ENCODE measurements at regions not wholly inside any gene's neighbourhood (a gene's known extent, or its start where the extent isn't known, plus 50 kb on each side); places are given as distances from the start of the nearest gene placed in this dataset.
"Not testable (repeated sequence)": the region's sequence is repeated elsewhere in the genome, so short reads cannot be mapped to it uniquely, and the experiment has no call there.

DNA sequence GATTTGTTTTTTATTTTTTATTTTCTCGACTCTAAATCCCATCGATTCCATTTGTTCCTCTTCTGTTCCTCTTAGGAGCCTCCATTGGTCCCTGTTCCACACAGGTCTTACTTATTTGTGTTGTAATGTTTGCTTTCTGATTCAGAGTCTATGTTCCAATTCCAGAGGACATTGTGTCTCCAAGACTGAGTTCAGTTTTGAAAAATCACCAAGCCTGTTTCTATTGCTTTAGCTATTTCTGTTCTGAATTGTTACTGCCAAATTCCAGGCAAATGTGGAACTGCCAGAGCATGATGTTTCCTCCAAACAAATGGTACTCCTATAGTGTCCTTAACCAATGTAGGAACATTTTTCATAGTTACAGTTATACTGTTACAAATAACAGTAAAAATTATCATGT is 270.9 kb upstream of the SPTLC3 start:
- no peak for DNase-seq (ENCODE audit: low read depth)

DNA sequence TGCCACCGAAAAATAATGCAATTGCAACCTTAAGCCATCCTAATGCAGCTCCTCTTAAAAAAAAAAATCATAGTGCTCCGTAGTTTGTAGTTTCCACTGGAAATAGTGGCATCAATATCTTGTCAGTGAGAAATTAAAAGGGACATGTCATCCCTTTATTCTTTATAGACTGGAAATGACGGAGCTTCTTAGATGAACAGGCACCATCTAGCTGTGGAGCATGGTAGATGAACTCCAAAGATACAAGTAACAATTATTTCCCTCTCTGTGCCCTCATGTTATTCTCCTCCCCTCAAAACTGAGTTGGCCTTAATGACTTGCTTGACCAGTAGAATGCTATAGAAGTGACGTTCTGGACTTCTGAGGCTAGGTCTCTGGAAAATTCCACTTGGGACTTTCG is 268.1 kb upstream of the SPTLC3 start:
- DNase-seq (ENCODE audit: low read depth), result no peak

GRCh38 chr20:12744037-12744436 is 264.7 kb upstream of the SPTLC3 start:
- no peak for DNase-seq (ENCODE audit: low read depth)

GRCh38 chr20:12748359-12748994 is 260.3 kb upstream of the SPTLC3 start:
- no peak for DNase-seq (ENCODE audit: low read depth)

- DNase-seq (ENCODE audit: low read depth), result no peak
Measured at GRCh38 chr20:12750221-12750620, 258.6 kb upstream of the SPTLC3 start.

GRCh38 chr20:12752900-12753693 is 255.7 kb upstream of the SPTLC3 start:
- DNase-seq (ENCODE audit: low read depth), result not testable (repeated sequence)

DNA sequence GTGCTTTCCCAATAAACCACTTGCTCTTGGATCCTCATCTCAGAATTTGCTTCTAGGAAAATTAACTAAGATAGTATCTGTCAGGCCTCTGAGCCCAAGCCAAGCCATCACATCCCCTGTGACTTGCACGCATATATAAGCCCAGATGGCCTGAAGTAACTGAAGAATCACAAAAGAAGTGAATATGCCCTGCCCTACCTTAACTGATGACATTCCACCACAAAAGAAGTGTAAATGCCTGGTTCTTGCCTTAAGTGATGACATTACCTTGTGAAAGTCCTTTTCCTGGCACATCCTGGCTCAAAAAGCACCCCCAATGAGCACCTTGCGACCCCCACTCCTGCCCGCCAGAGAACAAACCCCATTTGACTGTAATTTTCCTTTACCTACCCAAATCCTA is 255.0 kb upstream of the SPTLC3 start:
- DNase-seq (ENCODE audit: low read depth), result not testable (repeated sequence)

DNA sequence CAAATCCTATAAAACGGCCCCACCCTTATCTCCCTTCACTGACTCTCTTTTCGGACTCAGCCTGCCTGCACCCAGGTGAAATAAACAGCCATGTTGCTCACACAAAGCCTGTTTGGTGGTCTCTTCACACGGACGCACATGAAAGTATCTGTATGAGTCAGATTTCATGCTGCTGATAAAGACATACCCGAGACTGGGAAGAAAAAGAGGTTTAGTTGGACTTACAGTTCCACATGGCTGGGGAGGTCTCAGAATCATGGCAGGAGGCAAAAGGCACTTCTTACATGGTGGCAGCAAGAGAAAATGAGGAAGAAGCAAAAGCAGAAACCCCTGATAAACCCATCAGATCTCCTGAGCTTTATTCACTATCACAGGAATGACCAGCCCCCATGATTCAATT is 249.3 kb upstream of the SPTLC3 start:
- not testable (repeated sequence) for DNase-seq (ENCODE audit: low read depth)

DNA sequence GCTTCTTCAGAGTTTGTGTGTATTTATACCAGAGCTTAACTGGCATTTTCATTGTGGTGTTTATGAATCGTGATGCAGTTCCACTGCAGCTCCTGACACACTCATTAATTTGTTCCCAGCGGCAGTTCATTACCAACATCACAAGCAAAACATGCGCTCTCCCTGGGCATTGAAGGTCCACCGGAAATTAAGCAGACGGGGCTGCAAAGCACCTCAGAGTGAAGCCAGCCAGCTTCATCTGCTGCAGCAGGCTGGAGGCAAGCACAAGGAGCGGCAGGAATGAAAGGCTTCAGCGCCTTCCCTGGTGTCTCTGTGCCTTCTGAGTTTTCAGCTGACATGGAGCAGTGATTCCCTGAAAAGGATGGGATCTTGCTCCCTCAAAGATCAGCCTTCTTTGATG is 246.0 kb upstream of the SPTLC3 start:
- DNase-seq (ENCODE audit: low read depth), result no peak

DNA sequence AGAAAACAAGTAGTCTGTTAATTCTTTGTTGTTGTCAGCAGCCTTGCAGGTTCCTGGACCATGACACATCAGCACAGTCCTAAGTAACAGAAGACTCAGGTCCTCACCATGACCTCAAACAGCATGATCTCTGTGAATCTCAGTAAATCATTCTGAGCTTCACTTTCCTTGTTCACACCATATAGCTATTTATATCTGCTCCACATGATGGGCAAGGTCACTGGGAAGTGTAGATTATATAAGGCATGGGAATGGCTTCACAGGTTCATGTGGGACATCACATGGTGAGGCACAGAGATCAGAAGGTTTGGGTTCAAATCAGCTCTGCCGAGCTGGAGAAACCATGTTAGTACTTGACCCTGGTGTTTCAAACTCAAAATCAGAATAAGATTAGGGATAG is 245.4 kb upstream of the SPTLC3 start:
- no peak for DNase-seq (ENCODE audit: low read depth)

- no peak for DNase-seq (ENCODE audit: low read depth)
Measured at GRCh38 chr20:12764053-12764452, 244.7 kb upstream of the SPTLC3 start.

GRCh38 chr20:12764851-12765250 is 243.9 kb upstream of the SPTLC3 start:
- no peak for DNase-seq (ENCODE audit: low read depth)

DNA sequence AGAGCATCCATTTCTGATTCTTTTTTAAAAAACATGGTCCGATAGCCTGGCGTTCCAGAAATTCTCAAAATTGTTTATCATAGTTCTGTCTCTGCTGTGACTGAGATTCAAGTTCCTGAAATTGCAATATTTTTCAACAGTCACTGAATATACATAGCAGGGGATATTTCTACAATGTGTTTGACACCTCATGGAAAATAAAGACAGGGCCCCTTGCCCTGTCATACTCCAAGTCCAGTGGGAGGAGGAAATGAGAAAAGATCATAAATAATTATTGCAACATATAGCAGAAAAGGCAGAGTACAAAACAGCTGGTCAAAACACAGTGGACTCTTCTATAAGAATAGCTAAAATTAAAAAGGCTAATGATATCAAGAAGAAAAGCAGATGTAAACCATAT is 234.8 kb upstream of the SPTLC3 start:
- no peak for DNase-seq (ENCODE audit: low read depth)

DNA sequence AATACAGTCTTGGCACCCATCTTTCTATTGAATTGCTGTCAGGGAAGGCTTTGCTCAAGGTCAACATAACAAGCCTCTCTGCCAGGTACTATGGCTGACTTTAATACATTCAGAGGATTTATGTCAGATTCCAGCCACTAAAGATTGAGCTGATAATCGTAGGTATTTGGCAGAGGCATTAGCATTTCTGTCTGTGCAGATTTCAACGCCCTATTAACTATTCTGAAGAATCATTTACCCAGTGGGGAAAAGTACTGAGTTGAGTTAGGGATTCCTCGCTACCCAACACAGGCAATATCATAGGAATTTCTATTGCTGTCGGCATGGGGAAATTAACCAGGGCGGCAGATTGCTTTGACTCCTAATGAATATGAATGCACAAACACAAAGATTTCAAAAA is 233.7 kb upstream of the SPTLC3 start:
- no peak for DNase-seq (ENCODE audit: low read depth)

DNA sequence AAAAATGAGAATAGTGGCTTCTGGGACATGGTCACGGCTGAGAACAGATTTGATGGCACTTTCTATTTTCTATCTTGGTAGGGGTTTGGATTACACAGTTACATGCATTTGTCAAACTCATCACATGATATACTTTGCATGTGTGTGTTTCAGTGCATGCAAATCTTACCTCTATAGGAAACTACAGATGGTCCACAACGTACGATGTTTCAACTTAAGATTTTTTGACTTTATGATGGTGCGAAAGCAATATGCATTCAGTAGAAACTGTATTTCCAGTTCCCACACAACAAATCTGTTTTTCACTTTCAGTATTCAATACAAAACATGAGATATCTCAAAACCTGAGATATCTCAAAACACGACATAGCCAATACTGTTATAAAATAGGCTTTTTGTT is 231.8 kb upstream of the SPTLC3 start:
- no peak for DNase-seq (ENCODE audit: low read depth)

- DNase-seq (ENCODE audit: low read depth), result no peak
Measured at GRCh38 chr20:12786276-12786675, 222.5 kb upstream of the SPTLC3 start.

DNA sequence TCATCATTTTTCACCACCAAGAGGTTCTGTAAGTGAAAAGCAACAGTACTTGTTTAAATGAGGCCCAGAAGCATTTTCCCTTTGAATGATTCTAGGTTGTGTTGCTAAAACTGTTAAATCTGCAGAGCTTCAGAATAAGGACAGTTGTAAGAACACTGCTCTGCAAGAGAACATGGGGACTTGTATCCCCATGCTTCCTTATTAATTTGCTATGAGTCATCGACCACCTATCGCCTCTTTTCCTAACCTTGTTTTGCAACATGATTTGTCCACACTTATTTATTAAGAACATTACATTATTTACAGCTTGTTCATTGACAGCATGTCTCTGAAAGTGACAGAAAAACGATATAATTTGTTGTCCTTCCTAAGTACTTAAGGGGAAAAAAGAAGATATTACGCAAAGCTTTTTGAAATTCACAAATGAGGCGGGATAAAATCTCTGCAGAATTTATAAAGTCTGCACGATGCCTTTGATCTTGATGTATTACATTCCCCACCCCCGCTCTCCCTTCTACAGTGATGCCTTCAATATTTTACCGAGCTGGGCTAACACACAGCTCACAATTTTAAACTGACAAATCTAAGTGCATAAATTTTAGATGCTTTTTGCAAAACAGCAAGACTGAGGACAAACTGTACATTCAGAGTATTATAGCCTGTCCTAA is 220.0 kb upstream of the SPTLC3 start:
- no peak for DNase-seq (ENCODE audit: low read depth)

DNA sequence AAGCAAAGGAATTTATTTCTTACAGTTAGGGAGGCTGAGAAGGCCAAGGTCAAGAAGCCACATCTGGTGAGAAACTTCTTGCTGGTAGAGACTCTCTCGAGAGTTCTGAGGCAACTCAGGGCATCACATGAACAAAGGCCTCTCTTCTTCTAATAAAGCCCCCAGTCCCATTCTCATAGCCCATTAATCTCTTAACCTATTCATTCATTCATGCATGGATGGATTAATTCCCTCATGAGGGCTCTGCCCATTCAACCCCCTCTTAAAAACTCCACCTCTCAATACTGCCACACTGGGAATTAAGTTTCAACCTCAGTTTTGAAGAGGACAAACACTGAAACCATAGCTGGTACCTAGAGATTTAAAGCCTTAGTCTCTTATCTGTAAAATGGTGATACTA is 217.9 kb upstream of the SPTLC3 start:
- DNase-seq (ENCODE audit: low read depth), result no peak

- no peak for DNase-seq (ENCODE audit: low read depth)
Measured at GRCh38 chr20:12798286-12798685, 210.5 kb upstream of the SPTLC3 start.

DNA sequence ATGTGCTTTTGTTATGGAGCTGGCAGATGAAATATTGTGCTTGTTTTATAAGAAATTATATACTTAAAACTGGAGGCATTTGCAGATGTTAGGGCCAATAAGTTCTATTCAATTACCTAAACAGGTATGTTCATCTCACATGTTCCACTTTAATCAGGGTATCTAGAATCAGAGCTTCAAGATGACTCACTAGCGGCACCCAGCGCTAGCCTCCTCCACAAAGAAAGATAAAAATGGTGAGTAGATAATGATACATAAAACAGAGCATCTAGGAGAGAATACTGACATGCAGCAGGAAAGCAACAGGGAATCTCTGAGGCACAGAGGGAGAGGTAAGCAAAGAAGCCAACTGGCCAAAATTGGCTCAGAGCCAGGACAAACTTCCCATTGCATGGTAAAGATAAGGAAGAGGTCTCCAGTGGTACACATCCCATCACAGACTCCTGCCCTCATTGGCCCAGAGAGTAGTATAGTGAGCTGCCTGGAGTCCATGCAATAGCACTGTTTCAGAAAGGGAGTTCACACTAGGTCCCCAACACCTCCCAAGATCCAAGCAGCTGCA is 200.7 kb upstream of the SPTLC3 start:
- DNase-seq (ENCODE audit: low read depth), result no peak

DNA sequence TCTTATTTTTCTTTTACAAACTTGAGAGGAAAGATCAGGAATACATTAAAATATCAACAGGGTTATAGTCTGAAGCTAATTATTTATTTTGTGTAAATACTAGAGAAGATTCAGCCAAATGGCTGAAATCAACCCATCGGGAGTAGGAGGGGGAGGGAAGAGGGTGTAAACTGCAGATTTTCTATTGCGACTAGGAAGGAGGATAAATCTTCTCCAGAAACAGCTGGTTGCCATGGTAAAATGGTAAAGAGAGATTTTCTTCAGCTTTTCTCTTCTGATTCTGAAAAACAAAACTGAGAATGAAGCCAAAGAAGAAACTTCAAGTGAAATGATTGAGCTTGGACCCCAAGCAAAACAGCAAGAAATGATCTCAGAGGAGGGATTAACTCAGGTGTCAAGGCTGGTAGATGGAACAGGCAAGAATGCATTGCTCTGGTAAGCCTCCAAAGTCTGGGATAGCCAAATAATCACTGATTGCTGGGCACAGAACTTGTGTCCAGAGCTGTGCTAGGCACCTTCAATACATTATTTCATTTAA is 193.5 kb upstream of the SPTLC3 start:
- no peak for DNase-seq (ENCODE audit: low read depth)

- DNase-seq (ENCODE audit: low read depth), result no peak
Measured at GRCh38 chr20:12815778-12816408, 192.9 kb upstream of the SPTLC3 start.
